IMR-90 (cell line): ENCODE measurements at regions not wholly inside any gene's neighbourhood (a gene's known extent, or its start where the extent isn't known, plus 50 kb on each side); places are given as distances from the start of the nearest gene placed in this dataset.

Source experiments
- ATAC-seq: fragments of 200-7000 bp; cut with Tn5 transposase; 2 replicates; pipeline ENCODE4 v1.9.1; 2020; ENCODE audit warnings: low read depth, mild to moderate bottlenecking, moderate library complexity
- BruUV-seq: library from RNA; stranded (reverse); fragments of 400-500 nt; replicated peaks from 2 replicates; lab custom pipeline; 2021; lab: Mats Ljungman, UMichigan
- CTCF ChIA-PET: fragments of 300-600 bp; formaldehyde crosslinking; extraction: SDS; loops from one replicate; lab custom pipeline; 2021; ENCODE audit warnings: antibody characterized with exemption; lab: Yijun Ruan, JAX
- POLR2A ChIA-PET: fragments of 300-600 bp; sonication (Branson Sonifier 250); formaldehyde crosslinking; loops from one replicate; lab custom pipeline; 2022; ENCODE audit warnings: antibody characterized with exemption; ENCODE audit not compliant: unreplicated experiment; lab: Charles Lee
- DNase-seq: peaks from one replicate; pipeline ENCODE4 v3.0.0; 2013
- H2AFZ ChIP-seq: replicated peaks from 2 replicates; pipeline ENCODE3; 2013; ENCODE audit warnings: low read length, mild to moderate bottlenecking; ENCODE audit not compliant: poor library complexity
- H2AK5ac ChIP-seq: 2 replicates; pipeline ENCODE4 v1.6.1; 2013; ENCODE audit warnings: low read depth, low read length, inconsistent platforms
- H2AK9ac ChIP-seq: replicated peaks from 2 replicates; pipeline ENCODE3; 2013; ENCODE audit warnings: mild to moderate bottlenecking, low read depth, low read length, moderate library complexity; ENCODE audit not compliant: poor library complexity
- H2BK120ac ChIP-seq: 2 replicates; pipeline ENCODE4 v1.6.1; 2013; ENCODE audit warnings: low read depth, low read length, inconsistent platforms
- H2BK15ac ChIP-seq: 3 replicates; pipeline ENCODE4 v1.6.1; 2013; ENCODE audit warnings: low read depth, low read length, inconsistent platforms
- H2BK20ac ChIP-seq: 2 replicates; pipeline ENCODE4 v1.6.1; 2013; ENCODE audit warnings: low read depth, mild to moderate bottlenecking, inconsistent platforms, low read length, moderate library complexity
- H2BK5ac ChIP-seq: 2 replicates; pipeline ENCODE4 v1.6.1; 2013; ENCODE audit warnings: mild to moderate bottlenecking, low read depth, low read length, inconsistent platforms; ENCODE audit not compliant: poor library complexity, severe bottlenecking
- H3K14ac ChIP-seq: replicated peaks from 2 replicates; pipeline ENCODE4 v1.6.1; 2013; ENCODE audit warnings: low read depth, low read length, inconsistent platforms
- H3K18ac ChIP-seq: 2 replicates; pipeline ENCODE4 v1.6.1; 2013; ENCODE audit warnings: low read depth, low read length, control low read depth
- H3K23ac ChIP-seq: 2 replicates; pipeline ENCODE4 v1.6.1; 2013; ENCODE audit warnings: low read depth, low read length, inconsistent platforms
- H3K27ac ChIP-seq: 2 replicates; pipeline ENCODE4 v1.5.1; 2013; ENCODE audit warnings: mild to moderate bottlenecking, control low read depth, low read length; ENCODE audit not compliant: insufficient read depth
- H3K27me3 ChIP-seq: 2 replicates; pipeline ENCODE4 v1.6.1; 2013; ENCODE audit warnings: low read length; ENCODE audit not compliant: control insufficient read depth, insufficient read depth
- H3K36me3 ChIP-seq: 2 replicates; pipeline ENCODE4 v1.6.1; 2013; ENCODE audit warnings: low read length, mixed read lengths; ENCODE audit not compliant: control insufficient read depth, insufficient read depth
- H3K4ac ChIP-seq: 2 replicates; pipeline ENCODE4 v1.6.1; 2013; ENCODE audit warnings: low read depth, low read length, inconsistent platforms
- H3K4me1 ChIP-seq: 2 replicates; pipeline ENCODE4 v1.6.1; 2013; ENCODE audit warnings: low read length, mixed read lengths; ENCODE audit not compliant: control insufficient read depth, insufficient read depth
- H3K4me2 ChIP-seq: 2 replicates; pipeline ENCODE4 v1.6.1; 2013; ENCODE audit warnings: low read depth, mild to moderate bottlenecking, control low read depth, low read length, moderate library complexity
- H3K4me3 ChIP-seq: 2 replicates; pipeline ENCODE4 v1.5.1; 2013; ENCODE audit warnings: low read depth, mild to moderate bottlenecking, control low read depth, low read length, moderate library complexity; ENCODE audit not compliant: insufficient read depth
- H3K56ac ChIP-seq: 2 replicates; pipeline ENCODE4 v1.6.1; 2013; ENCODE audit warnings: low read length, inconsistent platforms; ENCODE audit not compliant: insufficient read depth; ENCODE audit errors: extremely low read depth
- H3K79me1 ChIP-seq, 2 experiments: 2 replicates each; pipeline ENCODE4 v1.6.1; 2013; ENCODE audit warnings: low read length in 2 of 2, inconsistent platforms in 1 of 2, low read depth in 1 of 2
- H3K9ac ChIP-seq: 2 replicates; pipeline ENCODE4 v1.6.1; 2013; ENCODE audit warnings: low read depth, low read length, control low read depth
- H3K9me1 ChIP-seq: 2 replicates; pipeline ENCODE4 v1.6.1; 2013; ENCODE audit warnings: low read length, inconsistent platforms; ENCODE audit not compliant: insufficient read depth
- H3K9me3 ChIP-seq: 2 replicates; pipeline ENCODE4 v1.6.1; 2013; ENCODE audit warnings: low read length; ENCODE audit not compliant: control insufficient read depth, insufficient read depth
- H4K20me1 ChIP-seq: 2 replicates; pipeline ENCODE4 v1.6.1; 2013; ENCODE audit warnings: low read length, inconsistent platforms; ENCODE audit not compliant: insufficient read depth
- H4K5ac ChIP-seq: 2 replicates; pipeline ENCODE4 v1.6.1; 2013; ENCODE audit warnings: mild to moderate bottlenecking, low read depth, low read length, control low read depth
- H4K8ac ChIP-seq, 2 experiments: 2 replicates each; pipeline ENCODE4 v1.6.1; 2013; ENCODE audit warnings: low read depth in 2 of 2, low read length in 2 of 2, control low read depth in 1 of 2, inconsistent platforms in 1 of 2
- H4K91ac ChIP-seq: 2 replicates; pipeline ENCODE4 v1.6.1; 2013; ENCODE audit warnings: low read depth, low read length, inconsistent platforms; ENCODE audit not compliant: insufficient read depth
- BHLHE40 ChIP-seq: fragments of 150-350 bp; IDR thresholded peaks from 2 replicates; pipeline ENCODE4 v1.6.1; 2016; ENCODE audit warnings: mild to moderate bottlenecking, low read depth, low read length
- CEBPB ChIP-seq: IDR thresholded peaks from 2 replicates; pipeline ENCODE4 v1.6.1; 2012; ENCODE audit warnings: low read depth, low read length, improper control_type of control experiment
- CHD1 ChIP-seq: IDR thresholded peaks from 2 replicates; pipeline ENCODE4 v1.6.1; 2012; ENCODE audit warnings: low read depth, low read length, improper control_type of control experiment
- FOS ChIP-seq: fragments of 150-350 bp; IDR thresholded peaks from 2 replicates; pipeline ENCODE4 v1.6.1; 2016; ENCODE audit warnings: low read depth, low read length
- MAFK ChIP-seq: IDR thresholded peaks from 2 replicates; pipeline ENCODE4 v1.6.1; 2012; ENCODE audit warnings: low read depth, low read length, improper control_type of control experiment
- MAZ ChIP-seq: IDR thresholded peaks from 2 replicates; pipeline ENCODE4 v1.6.1; 2012; ENCODE audit warnings: low read depth, mild to moderate bottlenecking, low read length, improper control_type of control experiment, moderate library complexity, borderline replicate concordance
- MXI1 ChIP-seq: IDR thresholded peaks from 2 replicates; pipeline ENCODE4 v1.6.1; 2012; ENCODE audit warnings: low read depth, mild to moderate bottlenecking, low read length, moderate library complexity, borderline replicate concordance
- NFE2L2 ChIP-seq: fragments of 150-350 bp; IDR thresholded peaks from 2 replicates; pipeline ENCODE4 v1.6.1; 2016; ENCODE audit warnings: low read depth, mild to moderate bottlenecking, low read length
- POLR2A ChIP-seq: IDR thresholded peaks from 2 replicates; pipeline ENCODE4 v1.6.1; 2012; ENCODE audit warnings: mild to moderate bottlenecking, low read depth, low read length
- RAD21 ChIP-seq: IDR thresholded peaks from 2 replicates; pipeline ENCODE4 v1.6.1; 2012; ENCODE audit warnings: low read length, improper control_type of control experiment
- RCOR1 ChIP-seq: IDR thresholded peaks from 2 replicates; pipeline ENCODE4 v1.6.1; 2012; ENCODE audit warnings: mild to moderate bottlenecking, low read length, improper control_type of control experiment; ENCODE audit not compliant: insufficient replicate concordance
- RFX5 ChIP-seq: IDR thresholded peaks from 2 replicates; pipeline ENCODE4 v1.8.0; 2012; ENCODE audit warnings: low read depth, mild to moderate bottlenecking, low read length, moderate library complexity
- SMC3 ChIP-seq: fragments of 150-350 bp; IDR thresholded peaks from 2 replicates; pipeline ENCODE4 v1.6.1; 2016; ENCODE audit warnings: low read depth, mild to moderate bottlenecking, antibody characterized with exemption, low read length, moderate library complexity
- WGBS, 2 experiments: methylation state at CpG; one replicate each; pipeline versions ENCODE4 v1.1.5 to v1.1.7; 2013; ENCODE audit warnings: missing lambda C conversion rate in 2 of 2; ENCODE audit not compliant: insufficient read length in 1 of 2; ENCODE audit errors: extremely low coverage in 2 of 2; 5-methylcytosine and 5-hydroxymethylcytosine counted together
- dilution Hi-C: fragments of 300-500 bp; cut with HindIII; formaldehyde crosslinking; loops from one replicate; pipeline ENCODE4 v1.14.3; 2018; ENCODE audit warnings: low sequenced_read_pairs; ENCODE audit not compliant: unreplicated experiment
- in situ Hi-C: fragments of 300-500 bp; cut with MboI; formaldehyde crosslinking; loops from 3 replicates; pipeline ENCODE4 v1.14.3; 2019; ENCODE audit warnings: low sequenced_read_pairs, inconsistent platforms, mixed read lengths
- intact Hi-C: fragments of 100-400 bp; cut with micrococcal nuclease; formaldehyde crosslinking; loops from 2 replicates; pipeline ENCODE4 v1.10.0; 2022
- TF ChIP-seq, protein P1 (sequence below): fragments of 150-350 bp; IDR thresholded peaks from 2 replicates; pipeline ENCODE4 v1.6.1; 2016; ENCODE audit warnings: low read depth, mild to moderate bottlenecking, low read length, moderate library complexity, borderline replicate concordance
- TF ChIP-seq, protein P2 (sequence below): fragments of 150-350 bp; IDR thresholded peaks from 2 replicates; pipeline ENCODE4 v1.6.1; 2017; ENCODE audit warnings: mild to moderate bottlenecking, antibody characterized with exemption, low read length, low read depth
- TF ChIP-seq, protein P3 (sequence below): conservative IDR thresholded peaks from 2 replicates; pipeline ENCODE4 v1.5.1; 2012; ENCODE audit warnings: mild to moderate bottlenecking, low read depth, low read length, improper control_type of control experiment

DNA sequence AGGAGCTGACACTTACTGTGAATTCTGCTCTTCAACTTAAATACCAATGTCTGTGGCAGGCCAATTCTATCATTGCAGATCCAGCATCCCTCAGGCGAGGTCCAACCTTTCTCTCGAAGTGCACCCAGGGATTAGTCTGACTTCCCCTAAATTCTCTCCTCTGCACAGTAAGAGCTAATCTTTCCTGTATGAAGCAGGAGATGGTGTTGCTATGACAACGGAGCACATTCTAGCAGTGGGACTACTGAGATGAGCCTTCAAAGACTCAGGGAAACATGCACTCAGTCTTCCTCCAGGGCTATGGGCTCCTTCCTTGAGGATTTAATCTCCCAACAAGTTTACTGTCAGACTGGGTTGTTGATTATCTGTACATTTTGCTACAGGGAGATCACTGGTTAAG is 176.3 kb downstream of the NOL4 start:
- H3K36me3 ChIP-seq, result no peaks in the 10 kb centered on the region
- no CpG with 5 or more reads among the region's 3 CpGs for WGBS, 2 experiments
- H3K27ac ChIP-seq, result no peak overlapping the region
- no peaks in the 10 kb centered on the region for H3K79me1 ChIP-seq
- no peak overlapping the region for H2AFZ ChIP-seq
- H4K8ac ChIP-seq, result no peak overlapping the region
- no peak for ATAC-seq
- no peak overlapping the region for H3K4ac ChIP-seq
- TF ChIP-seq, protein P1, sequence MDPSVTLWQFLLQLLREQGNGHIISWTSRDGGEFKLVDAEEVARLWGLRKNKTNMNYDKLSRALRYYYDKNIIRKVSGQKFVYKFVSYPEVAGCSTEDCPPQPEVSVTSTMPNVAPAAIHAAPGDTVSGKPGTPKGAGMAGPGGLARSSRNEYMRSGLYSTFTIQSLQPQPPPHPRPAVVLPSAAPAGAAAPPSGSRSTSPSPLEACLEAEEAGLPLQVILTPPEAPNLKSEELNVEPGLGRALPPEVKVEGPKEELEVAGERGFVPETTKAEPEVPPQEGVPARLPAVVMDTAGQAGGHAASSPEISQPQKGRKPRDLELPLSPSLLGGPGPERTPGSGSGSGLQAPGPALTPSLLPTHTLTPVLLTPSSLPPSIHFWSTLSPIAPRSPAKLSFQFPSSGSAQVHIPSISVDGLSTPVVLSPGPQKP, result no peak
- TF ChIP-seq CEBPB, result no peak
- no peak for TF ChIP-seq MAFK
- TF ChIP-seq FOS, result no peak
- no peak for TF ChIP-seq NFE2L2
- no peak for TF ChIP-seq SMC3
- TF ChIP-seq, protein P2, sequence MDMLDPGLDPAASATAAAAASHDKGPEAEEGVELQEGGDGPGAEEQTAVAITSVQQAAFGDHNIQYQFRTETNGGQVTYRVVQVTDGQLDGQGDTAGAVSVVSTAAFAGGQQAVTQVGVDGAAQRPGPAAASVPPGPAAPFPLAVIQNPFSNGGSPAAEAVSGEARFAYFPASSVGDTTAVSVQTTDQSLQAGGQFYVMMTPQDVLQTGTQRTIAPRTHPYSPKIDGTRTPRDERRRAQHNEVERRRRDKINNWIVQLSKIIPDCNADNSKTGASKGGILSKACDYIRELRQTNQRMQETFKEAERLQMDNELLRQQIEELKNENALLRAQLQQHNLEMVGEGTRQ, result no peak
- TF ChIP-seq, protein P3, sequence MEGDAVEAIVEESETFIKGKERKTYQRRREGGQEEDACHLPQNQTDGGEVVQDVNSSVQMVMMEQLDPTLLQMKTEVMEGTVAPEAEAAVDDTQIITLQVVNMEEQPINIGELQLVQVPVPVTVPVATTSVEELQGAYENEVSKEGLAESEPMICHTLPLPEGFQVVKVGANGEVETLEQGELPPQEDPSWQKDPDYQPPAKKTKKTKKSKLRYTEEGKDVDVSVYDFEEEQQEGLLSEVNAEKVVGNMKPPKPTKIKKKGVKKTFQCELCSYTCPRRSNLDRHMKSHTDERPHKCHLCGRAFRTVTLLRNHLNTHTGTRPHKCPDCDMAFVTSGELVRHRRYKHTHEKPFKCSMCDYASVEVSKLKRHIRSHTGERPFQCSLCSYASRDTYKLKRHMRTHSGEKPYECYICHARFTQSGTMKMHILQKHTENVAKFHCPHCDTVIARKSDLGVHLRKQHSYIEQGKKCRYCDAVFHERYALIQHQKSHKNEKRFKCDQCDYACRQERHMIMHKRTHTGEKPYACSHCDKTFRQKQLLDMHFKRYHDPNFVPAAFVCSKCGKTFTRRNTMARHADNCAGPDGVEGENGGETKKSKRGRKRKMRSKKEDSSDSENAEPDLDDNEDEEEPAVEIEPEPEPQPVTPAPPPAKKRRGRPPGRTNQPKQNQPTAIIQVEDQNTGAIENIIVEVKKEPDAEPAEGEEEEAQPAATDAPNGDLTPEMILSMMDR, result no peak
- no peak for TF ChIP-seq BHLHE40
- TF ChIP-seq RAD21, result no peak
- TF ChIP-seq CHD1, result no peak
- no peak for TF ChIP-seq MAZ
- TF ChIP-seq MXI1, result no peak
- TF ChIP-seq RFX5, result no peak
- no peak for TF ChIP-seq POLR2A
- no peak for TF ChIP-seq RCOR1
- H3K4me1 ChIP-seq, result no peaks in the 10 kb centered on the region
- BruUV-seq, result no TSS peak
- dilution Hi-C loops, result no loop called here
- H3K9me1 ChIP-seq, result no peaks in the 10 kb centered on the region
- no peak overlapping the region for H3K56ac ChIP-seq
- H2BK15ac ChIP-seq, result no peak overlapping the region
- H3K9ac ChIP-seq, result no peak overlapping the region
- H3K27me3 ChIP-seq, result no peaks in the 10 kb centered on the region
- no peaks in the 10 kb centered on the region for H3K9me3 ChIP-seq
- in situ Hi-C loops, result no loop called here
- no peak overlapping the region for H2AK9ac ChIP-seq
- H3K23ac ChIP-seq, result no peak overlapping the region
- no peaks in the 10 kb centered on the region for H4K20me1 ChIP-seq
- H4K5ac ChIP-seq, result no peak overlapping the region
- CTCF ChIA-PET, result no interaction called here
- no peak for DNase-seq
- H2BK20ac ChIP-seq, result no peak overlapping the region
- POLR2A ChIA-PET, result no interaction called here
- H3K4me3 ChIP-seq, result no peak overlapping the region
- H4K91ac ChIP-seq, result no peak overlapping the region
- H2BK120ac ChIP-seq, result no peak overlapping the region
- H3K4me2 ChIP-seq, result no peak overlapping the region
- no peak overlapping the region for H3K18ac ChIP-seq
- H2BK5ac ChIP-seq, result no peak overlapping the region
- intact Hi-C loops, result loop anchor here (10.0 kb wide), 1 partner anchor 204 kb away; no protein-coding TSS in a partner anchor
- no peak overlapping the region for H2AK5ac ChIP-seq
- no peak overlapping the region for H3K14ac ChIP-seq
